SU-DHL-6 (cell line): ENCODE measurements at regions not wholly inside any gene's neighbourhood (a gene's known extent, or its start where the extent isn't known, plus 50 kb on each side); places are given as distances from the start of the nearest gene placed in this dataset.

ENCODE experiments used
- EZH2phosphoT487 ChIP-seq: fragments of 200-600 bp; sonication (generic), shearing (Covaris generic); conservative IDR thresholded peaks from 2 replicates; pipeline ENCODE4 v1.6.1; 2018; ENCODE audit warnings: mild to moderate bottlenecking, antibody characterized with exemption, low read length, moderate library complexity, mixed read lengths
- TF ChIP-seq, protein P1 (sequence below): fragments of 200-600 bp; sonication (generic); IDR thresholded peaks from one replicate; pipeline ENCODE4 v1.5.1; 2017; ENCODE audit warnings: antibody characterized with exemption, mild to moderate bottlenecking, low read length, moderate library complexity; ENCODE audit not compliant: insufficient read depth, poor library complexity, severe bottlenecking

DNA sequence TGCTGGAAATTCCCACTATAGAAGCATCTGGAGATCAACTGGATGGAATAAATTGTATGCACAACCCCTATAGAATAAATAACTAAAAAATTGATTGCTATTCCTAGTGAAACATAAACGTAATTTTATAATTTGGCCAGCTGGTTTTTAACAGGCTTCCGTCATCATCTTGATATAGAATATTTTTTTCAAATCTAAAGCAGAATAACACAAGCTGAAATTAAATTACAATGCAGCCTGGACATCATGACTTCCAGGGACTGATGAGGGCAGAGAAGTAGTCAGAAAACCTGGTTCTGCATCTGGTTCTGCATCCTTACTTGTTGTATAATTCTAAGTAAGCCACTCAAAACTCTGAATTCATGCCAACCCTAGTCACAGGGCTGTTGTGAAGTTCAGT lies 146.1 kb downstream of the MEX3B start:
- TF ChIP-seq, protein P1, sequence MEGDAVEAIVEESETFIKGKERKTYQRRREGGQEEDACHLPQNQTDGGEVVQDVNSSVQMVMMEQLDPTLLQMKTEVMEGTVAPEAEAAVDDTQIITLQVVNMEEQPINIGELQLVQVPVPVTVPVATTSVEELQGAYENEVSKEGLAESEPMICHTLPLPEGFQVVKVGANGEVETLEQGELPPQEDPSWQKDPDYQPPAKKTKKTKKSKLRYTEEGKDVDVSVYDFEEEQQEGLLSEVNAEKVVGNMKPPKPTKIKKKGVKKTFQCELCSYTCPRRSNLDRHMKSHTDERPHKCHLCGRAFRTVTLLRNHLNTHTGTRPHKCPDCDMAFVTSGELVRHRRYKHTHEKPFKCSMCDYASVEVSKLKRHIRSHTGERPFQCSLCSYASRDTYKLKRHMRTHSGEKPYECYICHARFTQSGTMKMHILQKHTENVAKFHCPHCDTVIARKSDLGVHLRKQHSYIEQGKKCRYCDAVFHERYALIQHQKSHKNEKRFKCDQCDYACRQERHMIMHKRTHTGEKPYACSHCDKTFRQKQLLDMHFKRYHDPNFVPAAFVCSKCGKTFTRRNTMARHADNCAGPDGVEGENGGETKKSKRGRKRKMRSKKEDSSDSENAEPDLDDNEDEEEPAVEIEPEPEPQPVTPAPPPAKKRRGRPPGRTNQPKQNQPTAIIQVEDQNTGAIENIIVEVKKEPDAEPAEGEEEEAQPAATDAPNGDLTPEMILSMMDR: no peak
- TF ChIP-seq EZH2phosphoT487: no peak
